Psoas muscle (tissue), 7 donors: ENCODE measurements at regions not wholly inside any gene's neighbourhood (a gene's known extent, or its start where the extent isn't known, plus 50 kb on each side); places are given as distances from the start of the nearest gene placed in this dataset.

Experiments
- ATAC-seq, 4 donors: fragments of 200-7000 bp; cut with Tn5 transposase; one replicate each; pipeline ENCODE4 v1.9.1; 2020; ENCODE audit warnings: moderate library complexity in 3 of 4, mild to moderate bottlenecking in 2 of 4
- DNase-seq, 2 donors: peaks; one replicate each; pipeline ENCODE4 v3.0.0-alpha.2; 2020
- H3K27ac ChIP-seq: fragments of 200-600 bp; one replicate; pipeline ENCODE4 v1.8.0; 2022
- H3K27me3 ChIP-seq, 3 donors: fragments of 200-600 bp in 1 of 3; one replicate each; pipeline versions ENCODE4 v1.6.1 to v1.8.0; 2013 to 2022; ENCODE audit warnings: low read length in 2 of 3, mild to moderate bottlenecking in 2 of 3, moderate library complexity in 1 of 3; ENCODE audit not compliant: insufficient read depth in 3 of 3
- H3K36me3 ChIP-seq, 2 donors: fragments of 200-600 bp in 1 of 2; one replicate each; pipeline versions ENCODE4 v1.6.1 to v1.8.0; 2013 to 2022; ENCODE audit warnings: low read depth in 1 of 2, mild to moderate bottlenecking in 1 of 2, moderate library complexity in 1 of 2; ENCODE audit not compliant: insufficient read depth in 1 of 2
- H3K4me1 ChIP-seq: fragments of 200-600 bp; one replicate; pipeline ENCODE4 v1.8.0; 2022
- H3K4me3 ChIP-seq: fragments of 200-600 bp; one replicate; pipeline ENCODE4 v1.8.0; 2022; ENCODE audit warnings: mild to moderate bottlenecking
- H3K9me3 ChIP-seq: fragments of 200-600 bp; one replicate; pipeline ENCODE4 v1.8.0; 2022
- WGBS, 3 donors: extraction: QIAGEN DNeasy Blood & Tissue Kit; methylation state at CpG; one replicate each; pipeline versions ENCODE4 v1.1.6 to v1.1.7; 2013; 5-methylcytosine and 5-hydroxymethylcytosine counted together
- intact Hi-C, 2 donors: fragments of 100-400 bp; cut with DNase I; formaldehyde crosslinking; loops; one replicate each; pipeline versions ENCODE4 v1.11.0 to v1.14.2; 2022
- TF ChIP-seq, protein P1 (sequence below): fragments of 200-600 bp; IDR thresholded peaks from one replicate; pipeline ENCODE4 v1.8.0; 2022; ENCODE audit warnings: antibody characterized with exemption
- donor health status: healthy with polysubstance abuse.
- donor health status: DM: no; HTN: no; CAD: no; lungs with moderate emphysema.
- donor health status: Bipolar disorder and iron deficiency.
- donor health status: healthy.
- donor health status: DM: yes; HTN: yes; CAD: no.
- donor health status: DM: no; HTN: no; CAD: no.
- donor health status: DM: yes; HTN: yes; CAD: no.

DNA sequence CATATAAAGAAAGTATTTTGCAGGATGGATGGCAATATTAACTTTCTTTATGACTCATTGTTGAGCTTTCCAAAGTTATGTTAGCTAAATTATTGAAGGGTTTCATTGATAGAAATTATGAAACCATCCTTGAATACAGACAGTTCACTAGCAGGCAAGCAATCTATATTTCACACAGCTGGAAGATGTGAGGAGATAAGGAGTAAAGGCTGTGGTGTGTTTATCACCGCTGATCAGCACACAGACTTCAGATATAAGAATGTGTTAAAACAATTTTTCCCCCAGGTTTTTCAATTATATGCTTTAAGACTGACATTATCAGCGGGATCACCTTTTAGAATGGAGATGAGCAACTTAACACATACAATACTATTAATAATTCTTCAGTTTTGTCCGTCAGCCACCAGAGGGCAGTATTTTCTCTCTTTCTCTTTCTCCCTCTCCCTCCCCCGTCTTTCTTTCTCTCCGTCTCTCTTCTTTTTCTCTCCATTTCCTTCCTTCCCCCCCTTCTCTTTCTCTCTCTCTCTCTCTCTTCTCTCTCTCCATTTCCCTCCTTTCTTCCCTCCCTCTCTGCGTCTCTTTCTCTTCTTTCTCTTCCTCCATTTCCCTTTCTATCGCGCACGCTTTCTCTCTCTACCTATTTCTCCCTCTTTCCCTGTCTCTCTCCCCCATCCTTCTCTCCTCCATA lies 62.9 kb upstream of the FAM171A1 start:
- Histone ChIP-seq H3K9me3 (no peaks in the 10 kb centered on the region), H3K27me3 (no peaks in the 10 kb centered on the region), H3K27ac (no peak overlapping the region), H3K36me3 (no peaks in the 10 kb centered on the region), H3K4me3 (peak overlapping the region; percentile 51), H3K4me1 (no peaks in the 10 kb centered on the region)
- DNase-seq: no peak
- intact Hi-C loops: loop anchor here (2.0 to 10.0 kb wide), 3 partner anchors 291 to 391 kb away; no protein-coding TSS in a partner anchor
- TF ChIP-seq, protein P1, sequence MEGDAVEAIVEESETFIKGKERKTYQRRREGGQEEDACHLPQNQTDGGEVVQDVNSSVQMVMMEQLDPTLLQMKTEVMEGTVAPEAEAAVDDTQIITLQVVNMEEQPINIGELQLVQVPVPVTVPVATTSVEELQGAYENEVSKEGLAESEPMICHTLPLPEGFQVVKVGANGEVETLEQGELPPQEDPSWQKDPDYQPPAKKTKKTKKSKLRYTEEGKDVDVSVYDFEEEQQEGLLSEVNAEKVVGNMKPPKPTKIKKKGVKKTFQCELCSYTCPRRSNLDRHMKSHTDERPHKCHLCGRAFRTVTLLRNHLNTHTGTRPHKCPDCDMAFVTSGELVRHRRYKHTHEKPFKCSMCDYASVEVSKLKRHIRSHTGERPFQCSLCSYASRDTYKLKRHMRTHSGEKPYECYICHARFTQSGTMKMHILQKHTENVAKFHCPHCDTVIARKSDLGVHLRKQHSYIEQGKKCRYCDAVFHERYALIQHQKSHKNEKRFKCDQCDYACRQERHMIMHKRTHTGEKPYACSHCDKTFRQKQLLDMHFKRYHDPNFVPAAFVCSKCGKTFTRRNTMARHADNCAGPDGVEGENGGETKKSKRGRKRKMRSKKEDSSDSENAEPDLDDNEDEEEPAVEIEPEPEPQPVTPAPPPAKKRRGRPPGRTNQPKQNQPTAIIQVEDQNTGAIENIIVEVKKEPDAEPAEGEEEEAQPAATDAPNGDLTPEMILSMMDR: peak; percentile 75
- ATAC-seq: peak in 3 of 4 donors; percentile 46 to 77 (median 67)
- WGBS, 3 donors: 5 to 20% (median 14%) methylated on average over 9 of the region's 9 CpGs

DNA sequence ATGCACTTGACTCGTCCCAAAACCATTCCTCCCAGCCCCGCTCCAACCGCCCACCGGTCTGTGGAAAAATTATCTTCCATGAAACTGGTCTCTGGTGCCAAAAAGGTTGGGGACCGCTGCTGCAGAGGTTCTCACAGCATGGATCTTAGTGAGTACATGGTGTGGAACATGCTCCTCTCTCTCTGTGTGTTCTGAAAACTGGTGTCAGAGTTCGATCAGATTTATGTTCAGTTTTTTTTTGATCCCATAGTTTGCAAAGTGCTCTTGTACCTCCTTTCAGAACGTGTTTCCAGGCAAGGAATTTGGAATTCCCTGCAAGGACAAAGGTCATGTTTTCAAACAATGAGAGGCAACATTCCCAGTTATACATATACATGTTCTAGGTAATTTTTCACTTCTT lies 61.2 kb upstream of the FAM171A1 start:
- TF ChIP-seq, protein P1: no peak
- WGBS, 3 donors: 50 to 53% (median 51%) methylated on average over 7 of the region's 7 CpGs

DNA sequence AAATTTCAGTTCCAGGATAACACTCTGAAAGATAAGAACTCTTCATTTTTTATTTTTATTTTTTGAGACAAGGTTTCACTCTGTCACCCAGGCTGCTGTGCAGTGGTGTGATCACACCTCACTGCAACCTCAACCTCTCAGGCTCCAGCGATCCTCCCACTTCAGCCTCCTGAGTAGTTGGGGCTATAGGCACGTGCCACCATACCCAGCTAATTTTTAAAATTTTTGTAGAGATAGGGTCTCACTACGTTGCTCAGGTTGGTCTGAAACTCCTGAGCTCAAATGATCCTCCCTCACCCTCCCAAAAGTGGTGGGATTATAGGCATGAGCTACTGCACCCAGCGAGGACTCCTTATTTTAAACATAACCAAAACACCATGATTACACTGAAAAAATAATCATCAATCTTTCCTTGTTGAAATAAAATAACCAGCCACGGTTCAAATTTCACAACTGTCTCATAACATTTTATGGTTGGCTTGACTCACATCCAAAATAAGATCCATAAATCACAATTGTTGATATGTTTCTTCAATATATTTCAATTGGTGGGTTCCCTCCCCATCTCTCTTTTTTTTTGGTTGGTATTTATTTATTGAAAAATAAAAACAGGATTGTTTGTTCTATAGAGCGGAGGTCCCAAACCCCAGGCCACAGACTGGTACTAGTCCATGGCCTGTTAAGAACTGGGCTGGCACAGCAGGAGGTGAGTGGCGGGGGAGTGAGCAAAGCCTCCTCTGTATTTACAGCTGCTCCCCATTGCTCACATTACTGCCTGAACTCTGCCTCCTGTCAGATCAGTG lies 60.1 kb upstream of the FAM171A1 start:
- WGBS, 3 donors: 68 to 76% (median 71%) methylated on average over 7 of the region's 7 CpGs

More for the DNA sequence above, 61.2 kb upstream of the FAM171A1 start:
- Histone ChIP-seq H3K4me3 (no peak overlapping the region), H3K27me3 (no peaks in the 10 kb centered on the region), H3K36me3 (no peaks in the 10 kb centered on the region), H3K27ac (no peak overlapping the region), H3K9me3 (no peaks in the 10 kb centered on the region), H3K4me1 (no peaks in the 10 kb centered on the region)
- intact Hi-C loops: loop anchor here (5.0 to 10.0 kb wide), 2 partner anchors 390 to 393 kb away; no protein-coding TSS in a partner anchor
- DNase-seq (no peak), ATAC-seq (no peak)

DNA sequence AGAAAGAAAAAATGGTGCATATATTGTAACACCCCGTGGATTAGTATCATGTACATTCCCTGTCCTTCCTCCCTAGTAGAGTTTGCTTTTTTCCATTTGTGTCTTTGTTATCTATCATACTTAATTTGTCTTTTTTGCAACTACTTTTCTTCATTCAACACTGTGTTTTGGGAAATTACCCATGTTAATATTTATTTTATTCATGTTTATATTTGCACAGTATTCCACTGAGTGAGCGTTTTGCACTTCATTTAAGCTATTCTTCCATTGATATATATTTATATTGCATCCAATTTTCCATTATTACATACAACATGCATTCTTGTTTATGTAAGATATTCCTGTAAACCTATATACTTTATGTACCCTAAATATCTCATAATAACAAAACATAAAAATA lies 57.6 kb upstream of the FAM171A1 start:
- Histone ChIP-seq H3K9me3 (no peaks in the 10 kb centered on the region), H3K27ac (no peak overlapping the region), H3K27me3 (no peaks in the 10 kb centered on the region), H3K4me1 (no peaks in the 10 kb centered on the region), H3K36me3 (no peaks in the 10 kb centered on the region), H3K4me3 (no peak overlapping the region)
- no peak for ATAC-seq
- 80 to 86% (median 85%) methylated on average over 2 of the region's 2 CpGs for WGBS, 3 donors
- no peak for DNase-seq
- intact Hi-C loops: no loop called here
- TF ChIP-seq, protein P1: no peak

More for the DNA sequence above, 60.1 kb upstream of the FAM171A1 start:
- H3K36me3 ChIP-seq: no peaks in the 10 kb centered on the region
- intact Hi-C loops: loop anchor here (5.0 to 10.0 kb wide), 2 partner anchors 391 to 394 kb away; no protein-coding TSS in a partner anchor
- no peak overlapping the region for H3K4me3 ChIP-seq
- H3K27ac ChIP-seq: no peak overlapping the region
- no peaks in the 10 kb centered on the region for H3K27me3 ChIP-seq
- no peaks in the 10 kb centered on the region for H3K9me3 ChIP-seq
- TF ChIP-seq, protein P1: no peak
- DNase-seq: no peak
- no peaks in the 10 kb centered on the region for H3K4me1 ChIP-seq
- ATAC-seq: no peak
